ENCODE measurements at regions not wholly inside any gene's neighbourhood (a gene's known extent, or its start where the extent isn't known, plus 50 kb on each side); places are given as distances from the start of the nearest gene placed in this dataset.

DNA sequence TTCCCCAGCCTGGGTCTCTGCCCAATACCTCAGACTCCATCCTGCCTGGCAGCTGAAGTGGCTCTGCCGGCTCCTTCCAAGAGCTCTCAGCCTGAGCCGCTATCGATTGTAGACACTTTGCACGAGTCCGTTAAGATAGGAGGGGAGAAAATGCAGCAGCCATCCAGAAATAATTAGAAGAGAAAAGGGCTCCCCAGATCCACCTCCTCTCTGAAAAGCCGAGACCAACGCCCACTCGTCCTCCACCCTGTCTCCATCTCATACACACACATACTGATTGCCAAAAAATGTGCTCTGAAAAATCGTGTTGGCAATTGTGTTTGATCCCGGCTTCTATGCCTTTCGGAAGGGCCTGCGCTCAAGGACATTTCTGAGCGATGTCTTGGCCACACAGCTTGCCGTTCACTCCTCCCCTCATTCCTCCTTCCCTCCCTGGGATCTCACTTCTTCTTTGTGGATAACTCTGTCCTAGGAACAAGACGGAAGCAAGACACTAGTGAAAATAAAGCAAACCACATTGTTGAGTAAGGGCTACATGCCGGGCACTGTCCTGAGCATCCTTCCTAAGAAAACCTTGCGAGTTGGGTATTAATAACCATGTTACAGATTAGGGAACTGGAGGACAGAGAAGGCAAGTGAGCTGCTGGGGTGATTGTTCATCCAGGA, 372.8 kb upstream of the MYT1L start:
- no peaks in the 10 kb centered on the region for H3K36me3 ChIP-seq
- H3K27ac ChIP-seq, result no peak overlapping the region
- H3K9me3 ChIP-seq, result no peaks in the 10 kb centered on the region
- peaks cover 0 to 10% (median 7%) of the 10 kb centered on the region in 4 donors for H3K4me1 ChIP-seq
- no peaks in the 10 kb centered on the region for H3K27me3 ChIP-seq
- H3K4me3 ChIP-seq, result no peak overlapping the region
- no peak for DNase-seq
- TF ChIP-seq EP300 (IDR thresholded peaks at IDR 0.05) (no peak), POLR2A (IDR thresholded peaks at IDR 0.05) (no peak), POLR2AphosphoS5 (IDR thresholded peaks at IDR 0.05) (no peak)
- TF ChIP-seq, protein P1, sequence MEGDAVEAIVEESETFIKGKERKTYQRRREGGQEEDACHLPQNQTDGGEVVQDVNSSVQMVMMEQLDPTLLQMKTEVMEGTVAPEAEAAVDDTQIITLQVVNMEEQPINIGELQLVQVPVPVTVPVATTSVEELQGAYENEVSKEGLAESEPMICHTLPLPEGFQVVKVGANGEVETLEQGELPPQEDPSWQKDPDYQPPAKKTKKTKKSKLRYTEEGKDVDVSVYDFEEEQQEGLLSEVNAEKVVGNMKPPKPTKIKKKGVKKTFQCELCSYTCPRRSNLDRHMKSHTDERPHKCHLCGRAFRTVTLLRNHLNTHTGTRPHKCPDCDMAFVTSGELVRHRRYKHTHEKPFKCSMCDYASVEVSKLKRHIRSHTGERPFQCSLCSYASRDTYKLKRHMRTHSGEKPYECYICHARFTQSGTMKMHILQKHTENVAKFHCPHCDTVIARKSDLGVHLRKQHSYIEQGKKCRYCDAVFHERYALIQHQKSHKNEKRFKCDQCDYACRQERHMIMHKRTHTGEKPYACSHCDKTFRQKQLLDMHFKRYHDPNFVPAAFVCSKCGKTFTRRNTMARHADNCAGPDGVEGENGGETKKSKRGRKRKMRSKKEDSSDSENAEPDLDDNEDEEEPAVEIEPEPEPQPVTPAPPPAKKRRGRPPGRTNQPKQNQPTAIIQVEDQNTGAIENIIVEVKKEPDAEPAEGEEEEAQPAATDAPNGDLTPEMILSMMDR (IDR thresholded peaks at IDR 0.05), result no peak
- 85 to 87% methylated on average over 17 of the region's 17 CpGs for WGBS, 2 donors
- intact Hi-C loops (cut with DNase I), result no loop called here

DNA sequence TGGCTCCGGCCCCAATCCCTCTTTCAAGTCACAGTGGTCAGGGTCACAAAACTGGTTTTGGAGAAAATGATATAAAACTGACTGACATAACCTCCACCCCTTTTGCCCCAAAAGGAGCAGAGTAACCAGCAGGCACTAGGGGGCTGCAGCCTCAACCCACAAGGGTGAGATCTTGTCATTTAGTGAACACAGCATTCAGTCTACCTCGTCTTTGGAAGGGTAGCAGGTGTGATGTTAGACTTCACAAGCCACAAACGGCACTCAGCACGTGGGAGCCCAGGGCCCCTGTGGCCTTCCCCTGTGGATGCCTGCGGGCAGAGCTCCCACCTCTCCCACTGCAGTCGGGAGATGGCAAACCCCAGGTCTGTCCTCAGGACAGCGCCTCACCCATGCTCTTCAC, 372.1 kb upstream of the MYT1L start:
- DNase-seq, result no peak
- 63 to 79% methylated on average over 7 of the region's 7 CpGs for WGBS, 2 donors
- H3K4me3 ChIP-seq, result no peak overlapping the region
- H3K4me1 ChIP-seq, result peaks cover 0 to 10% (median 7%) of the 10 kb centered on the region in 4 donors
- H3K36me3 ChIP-seq, result no peaks in the 10 kb centered on the region
- H3K27ac ChIP-seq, result no peak overlapping the region
- no peak for TF ChIP-seq POLR2AphosphoS5 (IDR thresholded peaks at IDR 0.05)
- TF ChIP-seq, protein P1 (IDR thresholded peaks at IDR 0.05), result no peak
- TF ChIP-seq POLR2A (IDR thresholded peaks at IDR 0.05), result no peak
- no peak for TF ChIP-seq EP300 (IDR thresholded peaks at IDR 0.05)
- no peaks in the 10 kb centered on the region for H3K9me3 ChIP-seq
- H3K27me3 ChIP-seq, result no peaks in the 10 kb centered on the region
- intact Hi-C loops (cut with DNase I), result no loop called here

DNA sequence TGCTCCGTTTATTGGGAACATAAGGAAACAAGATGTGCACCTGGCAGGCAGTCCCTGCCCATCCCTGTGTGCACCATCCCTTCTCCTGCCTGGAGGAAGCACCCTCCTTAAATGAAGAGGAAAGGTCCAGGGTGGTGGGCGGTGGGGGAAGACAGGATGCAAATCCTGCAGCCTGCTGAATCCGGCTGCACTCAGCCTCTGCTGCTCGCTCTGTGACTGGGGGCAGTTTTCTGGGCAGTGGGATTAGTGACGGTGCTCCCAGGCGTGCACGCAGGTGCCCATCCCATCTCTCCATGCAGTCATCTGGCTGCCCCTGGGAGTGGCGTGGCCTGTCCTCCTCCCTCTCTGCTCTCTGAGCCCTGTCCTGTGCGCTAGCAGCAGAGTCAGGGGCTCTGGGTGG, 371.3 kb upstream of the MYT1L start:
- no peak for DNase-seq
- WGBS, 2 donors, result 74 to 84% methylated on average over 9 of the region's 9 CpGs
- Histone ChIP-seq H3K4me3 (no peak overlapping the region), H3K9me3 (no peaks in the 10 kb centered on the region), H3K27ac (no peak overlapping the region), H3K4me1 (peaks cover 0 to 10% (median 7%) of the 10 kb centered on the region in 4 donors), H3K36me3 (no peaks in the 10 kb centered on the region), H3K27me3 (no peaks in the 10 kb centered on the region)
- TF ChIP-seq, protein P1 (IDR thresholded peaks at IDR 0.05), result no peak
- TF ChIP-seq EP300 (IDR thresholded peaks at IDR 0.05) (no peak), POLR2A (IDR thresholded peaks at IDR 0.05) (no peak), POLR2AphosphoS5 (IDR thresholded peaks at IDR 0.05) (no peak)
- intact Hi-C loops (cut with DNase I), result no loop called here

DNA sequence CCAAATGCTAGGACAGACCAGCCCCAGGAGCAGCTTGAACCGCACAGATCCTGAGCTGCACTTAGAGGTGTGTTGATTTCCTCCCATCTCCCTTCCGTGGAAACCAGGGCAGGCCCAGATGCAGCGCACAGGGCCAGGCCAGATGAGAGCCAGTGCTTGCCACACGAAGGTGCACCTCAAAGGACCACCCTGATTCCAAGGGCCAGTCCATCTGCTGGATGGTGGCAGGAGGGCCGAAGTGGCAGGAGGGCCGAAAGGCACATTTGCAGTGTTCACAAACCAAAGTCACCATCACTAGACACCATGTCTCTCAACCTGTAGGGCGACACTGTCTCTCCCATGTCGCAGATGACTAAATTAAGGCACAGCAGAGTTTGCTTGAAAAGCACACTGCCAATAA, 370.7 kb upstream of the MYT1L start:
- 69 to 83% methylated on average over 8 of the region's 8 CpGs for WGBS, 2 donors

DNA sequence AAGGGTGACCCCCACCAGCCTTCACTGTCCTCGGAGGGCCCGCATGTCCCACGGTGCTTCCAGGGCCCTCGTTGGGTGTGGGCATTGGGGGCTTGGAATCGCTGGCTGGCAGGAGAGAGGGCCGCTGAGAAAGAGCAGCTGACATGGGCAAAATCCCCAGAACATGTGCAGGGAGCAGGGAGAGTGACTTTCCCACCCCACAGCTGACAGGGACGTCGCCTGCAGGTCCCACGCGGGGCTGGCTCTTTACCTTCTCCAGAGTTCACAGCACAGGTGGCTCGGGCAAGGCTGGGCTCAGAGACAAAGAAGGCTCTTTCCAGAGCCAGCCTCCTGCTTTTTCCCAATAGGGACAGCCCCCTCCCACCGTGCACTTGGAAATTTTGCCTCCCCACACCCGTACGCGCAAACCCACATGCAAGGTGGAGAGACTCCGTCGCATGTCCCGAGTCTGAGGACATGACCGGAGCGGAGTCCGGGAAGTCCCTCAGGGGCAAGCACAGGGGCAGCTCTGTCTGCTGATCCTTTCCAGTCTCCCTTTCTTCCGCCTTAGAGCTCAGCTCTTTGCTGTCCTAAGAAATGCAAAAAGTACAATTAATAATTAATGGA, 370.2 kb upstream of the MYT1L start:
- intact Hi-C loops (cut with DNase I), result no loop called here
- TF ChIP-seq POLR2AphosphoS5 (IDR thresholded peaks at IDR 0.05), result no peak
- TF ChIP-seq POLR2A (IDR thresholded peaks at IDR 0.05), result no peak
- TF ChIP-seq EP300 (IDR thresholded peaks at IDR 0.05), result no peak
- TF ChIP-seq, protein P1 (IDR thresholded peaks at IDR 0.05), result no peak
- Histone ChIP-seq H3K36me3 (no peaks in the 10 kb centered on the region), H3K4me1 (peaks cover 0 to 10% (median 7%) of the 10 kb centered on the region in 4 donors), H3K27me3 (no peaks in the 10 kb centered on the region), H3K27ac (no peak overlapping the region), H3K4me3 (no peak overlapping the region), H3K9me3 (no peaks in the 10 kb centered on the region)
- no peak for DNase-seq
- WGBS, 2 donors, result 82 to 89% methylated on average over 22 of the region's 22 CpGs

More for the DNA sequence above, 370.7 kb upstream of the MYT1L start:
- no peaks in the 10 kb centered on the region for H3K9me3 ChIP-seq
- no peaks in the 10 kb centered on the region for H3K36me3 ChIP-seq
- no peak for TF ChIP-seq POLR2A (IDR thresholded peaks at IDR 0.05)
- H3K27me3 ChIP-seq, result no peaks in the 10 kb centered on the region
- intact Hi-C loops (cut with DNase I), result no loop called here
- H3K4me3 ChIP-seq, result no peak overlapping the region
- H3K4me1 ChIP-seq, result peaks cover 0 to 10% (median 7%) of the 10 kb centered on the region in 4 donors
- no peak overlapping the region for H3K27ac ChIP-seq
- no peak for DNase-seq

Measured in sigmoid colon (tissue), 6 donors.